Hepatocyte (in vitro differentiated cells): ENCODE measurements at regions not wholly inside any gene's neighbourhood (a gene's known extent, or its start where the extent isn't known, plus 50 kb on each side); places are given as distances from the start of the nearest gene placed in this dataset.

ENCODE experiments used
- DNase-seq: peaks from one replicate; pipeline ENCODE4 v3.0.0-alpha.2; 2016; ENCODE audit warnings: low spot score
- H2AFZ ChIP-seq: fragments of 200-600 bp; sonication (generic); 2 replicates; pipeline ENCODE4 v1.6.0; 2016; ENCODE audit warnings: antibody characterized with exemption, mild to moderate bottlenecking
- H3K27ac ChIP-seq: fragments of 200-600 bp; sonication (generic); 2 replicates; pipeline ENCODE4 v1.5.1; 2016; ENCODE audit warnings: mild to moderate bottlenecking
- H3K27me3 ChIP-seq: fragments of 200-600 bp; sonication (generic); 2 replicates; pipeline ENCODE4 v1.6.1; 2016
- H3K36me3 ChIP-seq: fragments of 200-600 bp; sonication (generic); replicated peaks from 2 replicates; pipeline ENCODE4 v1.5.1; 2016; ENCODE audit warnings: low read depth; ENCODE audit not compliant: insufficient read depth
- H3K4me1 ChIP-seq: fragments of 200-600 bp; sonication (generic); 2 replicates; pipeline ENCODE4 v1.5.1; 2016; ENCODE audit warnings: mild to moderate bottlenecking, moderate library complexity; ENCODE audit not compliant: insufficient read depth
- H3K4me2 ChIP-seq: fragments of 200-600 bp; sonication (generic); 2 replicates; pipeline ENCODE4 v1.6.0; 2016
- H3K4me3 ChIP-seq: fragments of 200-600 bp; sonication (generic); 2 replicates; pipeline ENCODE4 v1.5.1; 2016; ENCODE audit warnings: mild to moderate bottlenecking
- H3K79me2 ChIP-seq: fragments of 200-600 bp; sonication (generic); 2 replicates; pipeline ENCODE4 v1.6.0; 2017; ENCODE audit warnings: mild to moderate bottlenecking
- H3K9me2 ChIP-seq: fragments of 200-600 bp; sonication (generic); replicated peaks from 2 replicates; pipeline ENCODE4 v1.6.0; 2017; ENCODE audit warnings: mild to moderate bottlenecking; ENCODE audit not compliant: insufficient read depth
- H3K9me3 ChIP-seq: fragments of 200-600 bp; sonication (generic); 2 replicates; pipeline ENCODE4 v1.5.1; 2016; ENCODE audit warnings: low read depth, mild to moderate bottlenecking
- H4K20me1 ChIP-seq: fragments of 200-600 bp; sonication (generic); 2 replicates; pipeline ENCODE4 v1.6.0; 2016; ENCODE audit warnings: mild to moderate bottlenecking; ENCODE audit not compliant: insufficient read depth, poor library complexity, severe bottlenecking
- CTCF ChIP-seq: fragments of 200-600 bp; sonication (generic); IDR thresholded peaks from 2 replicates; pipeline ENCODE4 v1.5.1; 2016; ENCODE audit warnings: antibody characterized with exemption, mild to moderate bottlenecking; ENCODE audit not compliant: poor library complexity
- EZH2 ChIP-seq: fragments of 200-600 bp; sonication (generic); IDR thresholded peaks from 2 replicates; pipeline ENCODE4 v1.6.1; 2016; ENCODE audit warnings: antibody characterized with exemption, mild to moderate bottlenecking, borderline replicate concordance
- EZH2phosphoT487 ChIP-seq: fragments of 200-600 bp; sonication (generic); IDR thresholded peaks from one replicate; pipeline ENCODE4 v1.6.1; 2018; ENCODE audit warnings: antibody characterized with exemption, mild to moderate bottlenecking, low read depth, moderate library complexity; ENCODE audit not compliant: unreplicated experiment, severe bottlenecking
- WGBS: methylation state at CpG from one replicate; pipeline ENCODE4 v1.1.6; 2016; ENCODE audit warnings: low lambda C conversion rate; ENCODE audit errors: missing lambda C conversion rate; 5-methylcytosine and 5-hydroxymethylcytosine counted together

GRCh38 chr7:13793926-13794325 lies 195.5 kb downstream of the ETV1 start:
- WGBS, result 83% methylated on average over 4 of the region's 4 CpGs
- H3K27ac ChIP-seq, result no peak overlapping the region
- H3K4me3 ChIP-seq, result no peak overlapping the region
- DNase-seq, result no peak
- no peak overlapping the region for H3K4me2 ChIP-seq
- H3K4me1 ChIP-seq, result no peaks in the 10 kb centered on the region
- no peaks in the 10 kb centered on the region for H3K79me2 ChIP-seq
- H3K9me2 ChIP-seq, result no peaks in the 10 kb centered on the region
- no peaks in the 10 kb centered on the region for H3K27me3 ChIP-seq
- H3K9me3 ChIP-seq, result no peaks in the 10 kb centered on the region
- no peaks in the 10 kb centered on the region for H4K20me1 ChIP-seq
- TF ChIP-seq EZH2phosphoT487 (no peak), CTCF (no peak), EZH2 (no peak)
- H3K36me3 ChIP-seq, result no peaks in the 10 kb centered on the region
- H2AFZ ChIP-seq, result no peak overlapping the region

- no peak overlapping the region for H3K4me2 ChIP-seq
Measured at GRCh38 chr7:13794581-13794980, 194.9 kb downstream of the ETV1 start.

GRCh38 chr7:13797545-13797944 lies 191.9 kb downstream of the ETV1 start:
- H3K9me2 ChIP-seq, result no peaks in the 10 kb centered on the region
- DNase-seq, result no peak
- H3K27ac ChIP-seq, result no peak overlapping the region
- no peaks in the 10 kb centered on the region for H3K4me1 ChIP-seq
- no peak overlapping the region for H2AFZ ChIP-seq
- H3K4me3 ChIP-seq, result no peak overlapping the region
- no peaks in the 10 kb centered on the region for H3K27me3 ChIP-seq
- no peak for TF ChIP-seq EZH2
- no peak for TF ChIP-seq CTCF
- no peak for TF ChIP-seq EZH2phosphoT487
- no peak overlapping the region for H3K4me2 ChIP-seq
- no peaks in the 10 kb centered on the region for H3K36me3 ChIP-seq
- H3K9me3 ChIP-seq, result no peaks in the 10 kb centered on the region
- no peaks in the 10 kb centered on the region for H3K79me2 ChIP-seq
- 75% methylated on average over 1 of the region's 1 CpG for WGBS
- H4K20me1 ChIP-seq, result no peaks in the 10 kb centered on the region

More at GRCh38 chr7:13794581-13794980, 194.9 kb downstream of the ETV1 start:
- TF ChIP-seq EZH2phosphoT487 (no peak), EZH2 (no peak), CTCF (no peak)
- no peak for DNase-seq
- no peak overlapping the region for H3K4me3 ChIP-seq
- no peaks in the 10 kb centered on the region for H3K9me3 ChIP-seq
- no peaks in the 10 kb centered on the region for H3K79me2 ChIP-seq
- no peaks in the 10 kb centered on the region for H4K20me1 ChIP-seq
- H2AFZ ChIP-seq, result no peak overlapping the region
- no peaks in the 10 kb centered on the region for H3K9me2 ChIP-seq
- H3K27me3 ChIP-seq, result no peaks in the 10 kb centered on the region
- whole genome bisulfite sequencing, result 90% methylated on average over 2 of the region's 2 CpGs
- no peaks in the 10 kb centered on the region for H3K4me1 ChIP-seq
- H3K27ac ChIP-seq, result no peak overlapping the region
- no peaks in the 10 kb centered on the region for H3K36me3 ChIP-seq

GRCh38 chr7:13800694-13801448 lies 188.6 kb downstream of the ETV1 start:
- no peak overlapping the region for H3K27ac ChIP-seq
- no peak overlapping the region for H2AFZ ChIP-seq
- H3K9me2 ChIP-seq, result no peaks in the 10 kb centered on the region
- H3K79me2 ChIP-seq, result no peaks in the 10 kb centered on the region
- H3K4me3 ChIP-seq, result no peak overlapping the region
- H3K27me3 ChIP-seq, result no peaks in the 10 kb centered on the region
- no peaks in the 10 kb centered on the region for H3K9me3 ChIP-seq
- no peaks in the 10 kb centered on the region for H3K36me3 ChIP-seq
- no peak for DNase-seq
- H4K20me1 ChIP-seq, result no peaks in the 10 kb centered on the region
- WGBS, result 71% methylated on average over 6 of the region's 6 CpGs
- no peak overlapping the region for H3K4me2 ChIP-seq
- no peak for TF ChIP-seq EZH2
- TF ChIP-seq EZH2phosphoT487, result no peak
- no peak for TF ChIP-seq CTCF
- H3K4me1 ChIP-seq, result no peaks in the 10 kb centered on the region
